ENCODE measurements at regions not wholly inside any gene's neighbourhood (a gene's known extent, or its start where the extent isn't known, plus 50 kb on each side); places are given as distances from the start of the nearest gene placed in this dataset.

GRCh38 chr5:18079831-18080230 lies 445.6 kb downstream of the TAF11L14 start:
- Histone ChIP-seq H3K9me3 (ENCODE audit: low read depth) (no peaks in the 10 kb centered on the region), H3K27ac (no peak overlapping the region), H3K4me1 (ENCODE audit: insufficient read depth) (no peaks in the 10 kb centered on the region), H2AFZ (no peak overlapping the region), H3K9me2 (replicated peaks; ENCODE audit: insufficient read depth) (no peaks in the 10 kb centered on the region), H3K27me3 (no peaks in the 10 kb centered on the region), H3K4me2 (no peak overlapping the region), H3K4me3 (no peak overlapping the region), H3K79me2 (no peaks in the 10 kb centered on the region), H3K36me3 (replicated peaks; ENCODE audit: insufficient read depth, low read depth) (no peaks in the 10 kb centered on the region), H4K20me1 (ENCODE audit: insufficient read depth, poor library complexity, severe bottlenecking) (no peaks in the 10 kb centered on the region)
- no peak for DNase-seq (ENCODE audit: low spot score)
- no peak for TF ChIP-seq EZH2phosphoT487 (IDR thresholded peaks at IDR 0.05; ENCODE audit: low read depth, severe bottlenecking, unreplicated experiment)
- TF ChIP-seq EZH2 (IDR thresholded peaks at IDR 0.05; ENCODE audit: borderline replicate concordance): no peak
- TF ChIP-seq CTCF (IDR thresholded peaks at IDR 0.05; ENCODE audit: poor library complexity): no peak
- 90% methylated on average over 3 of the region's 3 CpGs for WGBS (ENCODE audit: low lambda C conversion rate, missing lambda C conversion rate)

GRCh38 chr5:18088020-18088579 lies 453.8 kb downstream of the TAF11L14 start:
- Histone ChIP-seq H3K79me2 (no peaks in the 10 kb centered on the region), H3K9me2 (replicated peaks; ENCODE audit: insufficient read depth) (no peaks in the 10 kb centered on the region), H3K27me3 (no peaks in the 10 kb centered on the region), H4K20me1 (ENCODE audit: insufficient read depth, poor library complexity, severe bottlenecking) (no peaks in the 10 kb centered on the region), H3K9me3 (ENCODE audit: low read depth) (no peaks in the 10 kb centered on the region), H3K36me3 (replicated peaks; ENCODE audit: insufficient read depth, low read depth) (no peaks in the 10 kb centered on the region), H2AFZ (no peak overlapping the region), H3K4me2 (no peak overlapping the region), H3K4me3 (no peak overlapping the region), H3K4me1 (ENCODE audit: insufficient read depth) (no peaks in the 10 kb centered on the region), H3K27ac (no peak overlapping the region)
- TF ChIP-seq EZH2 (IDR thresholded peaks at IDR 0.05; ENCODE audit: borderline replicate concordance) (no peak), EZH2phosphoT487 (IDR thresholded peaks at IDR 0.05; ENCODE audit: low read depth, severe bottlenecking, unreplicated experiment) (no peak), CTCF (IDR thresholded peaks at IDR 0.05; ENCODE audit: poor library complexity) (no peak)
- DNase-seq (ENCODE audit: low spot score): no peak
- WGBS (ENCODE audit: low lambda C conversion rate, missing lambda C conversion rate): 89% methylated on average over 9 of the region's 9 CpGs

GRCh38 chr5:18090177-18090576 lies 455.9 kb downstream of the TAF11L14 start:
- Histone ChIP-seq H3K27me3 (no peaks in the 10 kb centered on the region), H2AFZ (no peak overlapping the region), H3K4me3 (no peak overlapping the region), H3K9me2 (replicated peaks; ENCODE audit: insufficient read depth) (no peaks in the 10 kb centered on the region), H3K79me2 (no peaks in the 10 kb centered on the region), H3K4me1 (ENCODE audit: insufficient read depth) (no peaks in the 10 kb centered on the region), H3K36me3 (replicated peaks; ENCODE audit: insufficient read depth, low read depth) (no peaks in the 10 kb centered on the region), H3K27ac (no peak overlapping the region), H3K9me3 (ENCODE audit: low read depth) (no peaks in the 10 kb centered on the region), H3K4me2 (no peak overlapping the region), H4K20me1 (ENCODE audit: insufficient read depth, poor library complexity, severe bottlenecking) (no peaks in the 10 kb centered on the region)
- DNase-seq (ENCODE audit: low spot score): no peak
- TF ChIP-seq CTCF (IDR thresholded peaks at IDR 0.05; ENCODE audit: poor library complexity) (no peak), EZH2 (IDR thresholded peaks at IDR 0.05; ENCODE audit: borderline replicate concordance) (no peak), EZH2phosphoT487 (IDR thresholded peaks at IDR 0.05; ENCODE audit: low read depth, severe bottlenecking, unreplicated experiment) (no peak)
- WGBS (ENCODE audit: low lambda C conversion rate, missing lambda C conversion rate): 86% methylated on average over 2 of the region's 2 CpGs

- H3K4me2 ChIP-seq: no peak overlapping the region
- H3K27me3 ChIP-seq: no peaks in the 10 kb centered on the region
- H3K4me1 ChIP-seq (ENCODE audit: insufficient read depth): no peaks in the 10 kb centered on the region
- H3K27ac ChIP-seq: no peak overlapping the region
- no peaks in the 10 kb centered on the region for H3K9me2 ChIP-seq (replicated peaks; ENCODE audit: insufficient read depth)
- no peaks in the 10 kb centered on the region for H3K79me2 ChIP-seq
- no peak for DNase-seq (ENCODE audit: low spot score)
- no peaks in the 10 kb centered on the region for H3K9me3 ChIP-seq (ENCODE audit: low read depth)
- H4K20me1 ChIP-seq (ENCODE audit: insufficient read depth, poor library complexity, severe bottlenecking): no peaks in the 10 kb centered on the region
- H3K36me3 ChIP-seq (replicated peaks; ENCODE audit: insufficient read depth, low read depth): no peaks in the 10 kb centered on the region
- WGBS (ENCODE audit: low lambda C conversion rate, missing lambda C conversion rate): 73% methylated on average over 2 of the region's 2 CpGs
- H3K4me3 ChIP-seq: no peak overlapping the region
- H2AFZ ChIP-seq: no peak overlapping the region
- TF ChIP-seq EZH2phosphoT487 (IDR thresholded peaks at IDR 0.05; ENCODE audit: low read depth, severe bottlenecking, unreplicated experiment) (no peak), EZH2 (IDR thresholded peaks at IDR 0.05; ENCODE audit: borderline replicate concordance) (no peak), CTCF (IDR thresholded peaks at IDR 0.05; ENCODE audit: poor library complexity) (no peak)
Measured at GRCh38 chr5:18091142-18091541, 456.9 kb downstream of the TAF11L14 start.
